Liver (tissue), 7 donors: ENCODE measurements at regions not wholly inside any gene's neighbourhood (a gene's known extent, or its start where the extent isn't known, plus 50 kb on each side); places are given as distances from the start of the nearest gene placed in this dataset.

Experiments
- DNase-seq: peaks from one replicate; pipeline ENCODE4 v3.0.0-alpha.2; 2017; ENCODE audit warnings: low spot score
- H3K27ac ChIP-seq, 2 donors: one replicate each; pipeline ENCODE4 v1.7.0; 2013; ENCODE audit warnings: inconsistent platforms in 2 of 2, low read length in 2 of 2, control low read depth in 1 of 2, low read depth in 1 of 2, mild to moderate bottlenecking in 1 of 2
- H3K27me3 ChIP-seq, 4 donors: one replicate each; pipeline versions ENCODE4 v1.6.1 to v1.7.0; 2013; ENCODE audit warnings: low read length in 3 of 4, inconsistent platforms in 1 of 4, mild to moderate bottlenecking in 1 of 4, moderate library complexity in 1 of 4; ENCODE audit not compliant: control insufficient read depth in 4 of 4, insufficient read depth in 4 of 4
- H3K36me3 ChIP-seq, 4 donors: one replicate each; pipeline versions ENCODE4 v1.6.1 to v1.7.0; 2013; ENCODE audit warnings: low read length in 3 of 4, mild to moderate bottlenecking in 3 of 4, low read depth in 1 of 4, moderate library complexity in 1 of 4; ENCODE audit not compliant: control insufficient read depth in 4 of 4, insufficient read depth in 3 of 4
- H3K4me1 ChIP-seq, 4 donors: one replicate each; pipeline versions ENCODE4 v1.6.1 to v1.7.0; 2013; ENCODE audit warnings: low read length in 3 of 4, mild to moderate bottlenecking in 3 of 4, moderate library complexity in 1 of 4; ENCODE audit not compliant: control insufficient read depth in 4 of 4, insufficient read depth in 4 of 4
- H3K4me3 ChIP-seq, 3 donors: one replicate each; pipeline versions ENCODE4 v1.6.1 to v1.7.0; 2013; ENCODE audit warnings: low read length in 3 of 3, control low read depth in 1 of 3, low read depth in 1 of 3, mild to moderate bottlenecking in 1 of 3
- H3K9ac ChIP-seq, 2 donors: one replicate each; pipeline ENCODE4 v1.7.0; 2013; ENCODE audit warnings: low read length in 2 of 2, mild to moderate bottlenecking in 2 of 2, moderate library complexity in 2 of 2, control low read depth in 1 of 2, low read depth in 1 of 2
- H3K9me3 ChIP-seq, 4 donors: one replicate each; pipeline versions ENCODE4 v1.6.1 to v1.7.0; 2013; ENCODE audit warnings: low read length in 3 of 4; ENCODE audit not compliant: control insufficient read depth in 4 of 4
- ATF3 ChIP-seq: IDR thresholded peaks from 2 replicates; pipeline ENCODE4 v1.6.1; 2016; ENCODE audit warnings: antibody characterized with exemption
- EGR1 ChIP-seq, 2 donors: IDR thresholded peaks; 2 replicates each; pipeline ENCODE4 v1.6.1; 2016 to 2018; ENCODE audit warnings: antibody characterized with exemption in 2 of 2, low read depth in 2 of 2
- FOXA1 ChIP-seq: IDR thresholded peaks from 2 replicates; pipeline ENCODE4 v1.6.1; 2016; ENCODE audit warnings: antibody characterized with exemption
- FOXA2 ChIP-seq: IDR thresholded peaks from 2 replicates; pipeline ENCODE4 v1.6.1; 2016; ENCODE audit warnings: antibody characterized with exemption
- GABPA ChIP-seq, 2 donors: IDR thresholded peaks in 1 of 2; conservative IDR thresholded peaks in 1 of 2; 2 replicates each; pipeline ENCODE4 v1.6.1; 2016; ENCODE audit warnings: antibody characterized with exemption in 2 of 2, mild to moderate bottlenecking in 1 of 2, moderate library complexity in 1 of 2
- JUND ChIP-seq, 2 donors: IDR thresholded peaks; 2 replicates each; pipeline ENCODE4 v1.6.1; 2016; ENCODE audit warnings: antibody characterized with exemption in 2 of 2
- MAX ChIP-seq: IDR thresholded peaks from 2 replicates; pipeline ENCODE4 v1.6.1; 2016; ENCODE audit warnings: antibody characterized with exemption
- NR2F2 ChIP-seq: IDR thresholded peaks from 2 replicates; pipeline ENCODE4 v1.6.1; 2016; ENCODE audit warnings: antibody characterized with exemption
- RAD21 ChIP-seq, 2 donors: IDR thresholded peaks; 2 replicates each; pipeline ENCODE4 v1.6.1; 2016; ENCODE audit warnings: antibody characterized with exemption in 2 of 2, mild to moderate bottlenecking in 2 of 2
- REST ChIP-seq: IDR thresholded peaks from 2 replicates; pipeline ENCODE4 v1.6.1; 2016; ENCODE audit warnings: antibody characterized with exemption, mild to moderate bottlenecking
- RXRA ChIP-seq, 2 donors: IDR thresholded peaks; 2 replicates each; pipeline ENCODE4 v1.6.1; 2017 to 2018; ENCODE audit warnings: antibody characterized with exemption in 2 of 2, mild to moderate bottlenecking in 1 of 2
- SP1 ChIP-seq: IDR thresholded peaks from 2 replicates; pipeline ENCODE4 v1.6.1; 2018; ENCODE audit warnings: antibody characterized with exemption, mild to moderate bottlenecking
- TAF1 ChIP-seq: conservative IDR thresholded peaks from 2 replicates; pipeline ENCODE4 v1.6.1; 2016; ENCODE audit warnings: antibody characterized with exemption, mild to moderate bottlenecking
- YY1 ChIP-seq: IDR thresholded peaks from 2 replicates; pipeline ENCODE4 v1.6.1; 2016; ENCODE audit warnings: antibody characterized with exemption, mild to moderate bottlenecking
- ZBTB33 ChIP-seq: IDR thresholded peaks from 2 replicates; pipeline ENCODE4 v1.6.1; 2016; ENCODE audit warnings: antibody characterized with exemption
- WGBS: extraction: QIAGEN DNeasy Blood & Tissue Kit; methylation state at CpG from one replicate; pipeline ENCODE4 v1.1.7; 2013; 5-methylcytosine and 5-hydroxymethylcytosine counted together
- donor health status: healthy.
- donor health status: healthy.
- donor health status: healthy.
- donor health status: healthy.

- no peak for TF ChIP-seq MAX
- TF ChIP-seq YY1, result no peak
- no peak for TF ChIP-seq TAF1
These were observed 132.6 kb upstream of the CTTNBP2NL start (continued) for GRCh38 chr1:112263453-112263852.

GRCh38 chr1:112264010-112264409, 132.0 kb upstream of the CTTNBP2NL start:
- Histone ChIP-seq H3K4me1 (no peaks in the 10 kb centered on the region), H3K27ac (peak overlapping the region in 1 of 2 donors; percentile 36), H3K27me3 (no peaks in the 10 kb centered on the region), H3K9me3 (no peaks in the 10 kb centered on the region), H3K4me3 (no peak overlapping the region), H3K36me3 (no peaks in the 10 kb centered on the region), H3K9ac (no peak overlapping the region)
- WGBS, result 73% methylated on average over 7 of the region's 7 CpGs
- TF ChIP-seq JUND (IDR thresholded peaks at IDR 0.05), result no peak
- no peak for TF ChIP-seq SP1
- no peak for TF ChIP-seq MAX
- no peak for TF ChIP-seq RXRA (IDR thresholded peaks at IDR 0.05)
- no peak for TF ChIP-seq RAD21 (IDR thresholded peaks at IDR 0.05)
- TF ChIP-seq YY1, result no peak
- TF ChIP-seq TAF1, result no peak
- TF ChIP-seq FOXA1, result no peak
- TF ChIP-seq FOXA2, result no peak
- TF ChIP-seq ATF3, result no peak
- no peak for TF ChIP-seq NR2F2
- DNase-seq, result no peak

- H3K27ac ChIP-seq, result no peak overlapping the region
- H3K36me3 ChIP-seq, result no peaks in the 10 kb centered on the region
- DNase-seq, result no peak
- H3K27me3 ChIP-seq, result no peaks in the 10 kb centered on the region
- 53% methylated on average over 2 of the region's 2 CpGs for WGBS
- no peak overlapping the region for H3K4me3 ChIP-seq
- H3K9me3 ChIP-seq, result no peaks in the 10 kb centered on the region
- H3K4me1 ChIP-seq, result no peaks in the 10 kb centered on the region
- TF ChIP-seq REST (no peak), RXRA (IDR thresholded peaks at IDR 0.05) (peak; percentile 16 to 66), FOXA2 (no peak), SP1 (peak; percentile 28), NR2F2 (peak; percentile 93), YY1 (peak; percentile 15)
- no peak overlapping the region for H3K9ac ChIP-seq
These were observed 131.5 kb upstream of the CTTNBP2NL start for GRCh38 chr1:112264553-112264952.

GRCh38 chr1:112265931-112266330, 130.1 kb upstream of the CTTNBP2NL start:
- Histone ChIP-seq H3K4me1 (no peaks in the 10 kb centered on the region), H3K27ac (no peak overlapping the region), H3K9ac (no peak overlapping the region), H3K4me3 (no peak overlapping the region), H3K36me3 (no peaks in the 10 kb centered on the region), H3K27me3 (no peaks in the 10 kb centered on the region), H3K9me3 (no peaks in the 10 kb centered on the region)
- no peak for DNase-seq
- TF ChIP-seq EGR1 (IDR thresholded peaks at IDR 0.05; ENCODE audit: low read depth in 2 of 2), result no peak
- TF ChIP-seq GABPA (IDR thresholded peaks at IDR 0.05 in 1 of 2, conservative IDR thresholded peaks at IDR 0.05 in 1 of 2), result no peak
- no peak for TF ChIP-seq ATF3
- no peak for TF ChIP-seq FOXA1
- TF ChIP-seq ZBTB33, result no peak
- WGBS, result 80% methylated on average over 1 of the region's 1 CpG
